Right lobe of liver (tissue), 4 donors: ENCODE measurements at regions not wholly inside any gene's neighbourhood (a gene's known extent, or its start where the extent isn't known, plus 50 kb on each side); places are given as distances from the start of the nearest gene placed in this dataset.

ENCODE experiments used
- CTCF ChIP-seq, 4 donors: fragments of 200-600 bp in 3 of 4; fragments of 450-650 bp in 1 of 4; IDR thresholded peaks; one replicate each; pipeline versions ENCODE4 v1.5.1 to v1.8.0; 2016 to 2022; ENCODE audit warnings: antibody characterized with exemption in 4 of 4, mild to moderate bottlenecking in 2 of 4
- POLR2A ChIP-seq: fragments of 450-650 bp; IDR thresholded peaks from one replicate; pipeline ENCODE4 v1.6.1; 2017; ENCODE audit warnings: antibody characterized with exemption, mild to moderate bottlenecking
- donor health status: DM: no; HTN: no; CAD: no.
- donor health status: DM: no; HTN: no; CAD: no.
- donor health status: DM: no; HTN: yes; CAD: no.

GRCh38 chr1:78369546-78369945, 121.2 kb upstream of the PTGFR start:
- no peak for TF ChIP-seq CTCF (IDR thresholded peaks at IDR 0.05)
- TF ChIP-seq POLR2A = no peak
